ENCODE measurements at regions not wholly inside any gene's neighbourhood (a gene's known extent, or its start where the extent isn't known, plus 50 kb on each side); places are given as distances from the start of the nearest gene placed in this dataset.

GRCh38 chr3:174488527-174488926, 370.6 kb upstream of the NAALADL2 start:
- TF ChIP-seq ZBTB44 (tag by site-specific recombination; IDR thresholded peaks at IDR 0.05), result no peak
- TF ChIP-seq ZNF266 (tag by site-specific recombination; IDR thresholded peaks at IDR 0.05; ENCODE audit: low read depth), result no peak
- TF ChIP-seq CTCF (tag by site-specific recombination; IDR thresholded peaks at IDR 0.05), result no peak
- no peak for TF ChIP-seq ZNF18 (tag by site-specific recombination; IDR thresholded peaks at IDR 0.05)
- TF ChIP-seq ZNF660 (tag by site-specific recombination; IDR thresholded peaks at IDR 0.05), result no peak
- TF ChIP-seq ZNF510 (tag by site-specific recombination; IDR thresholded peaks at IDR 0.05; ENCODE audit: insufficient replicate concordance), result no peak
- TF ChIP-seq SP2 (tag by site-specific recombination; IDR thresholded peaks at IDR 0.05), result no peak
- no peak for TF ChIP-seq PRDM1 (tag by site-specific recombination; IDR thresholded peaks at IDR 0.05)
- no peak for TF ChIP-seq ZBTB7A (tag by site-specific recombination; IDR thresholded peaks at IDR 0.05; ENCODE audit: low read depth)
- TF ChIP-seq ZNF624 (tag by site-specific recombination; IDR thresholded peaks at IDR 0.05), result no peak
- TF ChIP-seq ZNF768 (tag by site-specific recombination; IDR thresholded peaks at IDR 0.05), result no peak
- no peak for TF ChIP-seq ZNF146 (tag by site-specific recombination; IDR thresholded peaks at IDR 0.05)
- TF ChIP-seq ZNF274 (IDR thresholded peaks at IDR 0.05; ENCODE audit: low read length), result no peak
- no peak for TF ChIP-seq ZNF274 (tag by site-specific recombination; IDR thresholded peaks at IDR 0.05; ENCODE audit: borderline replicate concordance)
- TF ChIP-seq KLF16 (tag by site-specific recombination; IDR thresholded peaks at IDR 0.05), result no peak

Measured in HEK293 (cell line).